Naive B cell (primary cell): ENCODE measurements at regions not wholly inside any gene's neighbourhood (a gene's known extent, or its start where the extent isn't known, plus 50 kb on each side); places are given as distances from the start of the nearest gene placed in this dataset.

Experiments
- ATAC-seq, 2 donors: fragments of 150-1000 bp; cut with Tn5 transposase; 2 replicates each; pipeline ENCODE4 v1.10.0; 2021; ENCODE audit warnings: low read depth in 2 of 2, mild to moderate bottlenecking in 2 of 2, moderate library complexity in 2 of 2
- DNase-seq: peaks from one replicate; pipeline ENCODE4 v3.0.0; 2022
- H3K27ac Mint-ChIP-seq, 6 donors: one replicate each; pipeline ENCODE4 v1.8.0; 2020 to 2022; ENCODE audit warnings: mild to moderate bottlenecking in 6 of 6, mixed read lengths in 6 of 6, moderate library complexity in 5 of 6, inconsistent platforms in 2 of 6
- H3K27me3 Mint-ChIP-seq, 3 donors: one replicate each; pipeline ENCODE4 v1.8.0; 2021 to 2022; ENCODE audit warnings: mixed read lengths in 3 of 3, mild to moderate bottlenecking in 1 of 3
- H3K36me3 Mint-ChIP-seq, 2 donors: one replicate each; pipeline ENCODE4 v1.8.0; 2020 to 2022; ENCODE audit warnings: mixed read lengths in 2 of 2, inconsistent platforms in 1 of 2, mild to moderate bottlenecking in 1 of 2
- H3K4me1 Mint-ChIP-seq, 3 donors: one replicate each; pipeline ENCODE4 v1.8.0; 2020 to 2022; ENCODE audit warnings: mixed read lengths in 3 of 3, inconsistent platforms in 1 of 3, mild to moderate bottlenecking in 1 of 3, moderate library complexity in 1 of 3
- H3K4me3 Mint-ChIP-seq, 8 donors: one replicate each; pipeline ENCODE4 v1.8.0; 2020 to 2022; ENCODE audit warnings: mild to moderate bottlenecking in 8 of 8, mixed read lengths in 8 of 8, moderate library complexity in 8 of 8, inconsistent platforms in 2 of 8
- H3K9me3 Mint-ChIP-seq, 7 donors: one replicate each; pipeline ENCODE4 v1.8.0; 2020 to 2022; ENCODE audit warnings: mixed read lengths in 7 of 7, mild to moderate bottlenecking in 5 of 7, inconsistent platforms in 2 of 7, moderate library complexity in 1 of 7

DNA sequence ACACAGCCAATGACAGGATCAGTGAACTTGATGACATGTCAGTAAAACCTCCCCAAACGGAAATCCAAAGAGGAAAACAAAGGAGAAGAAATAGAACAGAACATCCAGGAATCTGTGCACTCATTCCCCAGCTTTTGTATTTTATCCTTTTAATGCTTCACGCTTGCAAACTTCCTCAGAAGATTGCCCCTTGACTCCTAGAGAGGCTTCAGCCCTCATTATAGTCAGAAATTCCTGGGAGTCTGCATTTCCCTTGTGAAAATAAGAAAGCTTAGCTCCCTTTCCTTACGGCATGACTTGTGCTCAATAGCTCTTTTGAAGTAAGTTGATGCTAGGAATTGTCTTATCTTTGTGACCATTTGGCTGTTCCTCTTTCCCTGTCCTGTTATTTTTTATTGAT lies 313.6 kb upstream of the OPRM1 start:
- Mint-ChIP-seq H3K36me3 (no peaks in the 10 kb centered on the region), H3K4me1 (no peaks in the 10 kb centered on the region), H3K4me3 (no peak overlapping the region), H3K27ac (peak overlapping the region in 1 of 6 donors; percentile 4), H3K9me3 (peaks cover 0 to 3% (median 2%) of the 10 kb centered on the region in 7 donors), H3K27me3 (no peaks in the 10 kb centered on the region)
- no peak for ATAC-seq
- no peak for DNase-seq

GRCh38 chr6:153720732-153721131 lies 318.3 kb upstream of the OPRM1 start:
- no peaks in the 10 kb centered on the region for H3K36me3 Mint-ChIP-seq
- H3K4me1 Mint-ChIP-seq = no peaks in the 10 kb centered on the region
- H3K27me3 Mint-ChIP-seq = no peaks in the 10 kb centered on the region
- DNase-seq (no peak), ATAC-seq (no peak)
- no peak overlapping the region for H3K4me3 Mint-ChIP-seq
- no peak overlapping the region for H3K27ac Mint-ChIP-seq
- peaks cover 0 to 4% (median 2%) of the 10 kb centered on the region in 7 donors for H3K9me3 Mint-ChIP-seq

DNA sequence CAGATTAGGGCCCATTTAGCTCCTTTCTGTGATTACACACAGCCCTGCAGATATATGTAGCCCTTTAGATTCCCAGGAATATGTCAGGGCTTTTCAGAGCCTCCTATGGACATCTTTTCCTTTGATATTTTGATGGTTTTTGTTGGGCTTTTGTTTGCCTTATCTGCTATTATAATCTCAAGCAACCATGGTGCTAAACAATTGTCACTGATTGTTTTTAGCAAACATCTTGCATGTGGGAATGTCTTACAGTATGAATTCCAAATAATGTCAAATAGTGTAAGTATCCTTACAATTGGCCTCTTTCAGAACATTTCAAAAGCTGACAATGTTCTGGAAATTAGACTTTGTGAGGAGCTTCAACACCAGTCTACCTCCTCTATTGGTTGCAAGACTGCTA lies 333.6 kb upstream of the OPRM1 start:
- no peaks in the 10 kb centered on the region for H3K36me3 Mint-ChIP-seq
- peaks cover 3 to 22% (median 9%) of the 10 kb centered on the region in 7 donors for H3K9me3 Mint-ChIP-seq
- H3K4me1 Mint-ChIP-seq = no peaks in the 10 kb centered on the region
- H3K4me3 Mint-ChIP-seq = no peak overlapping the region
- no peak for DNase-seq
- ATAC-seq = no peak
- H3K27ac Mint-ChIP-seq = no peak overlapping the region
- H3K27me3 Mint-ChIP-seq = no peaks in the 10 kb centered on the region

- no peaks in the 10 kb centered on the region for H3K27me3 Mint-ChIP-seq
- no peaks in the 10 kb centered on the region for H3K36me3 Mint-ChIP-seq
- H3K4me3 Mint-ChIP-seq = no peak overlapping the region
- no peak overlapping the region for H3K27ac Mint-ChIP-seq
- peaks cover 0 to 22% (median 9%) of the 10 kb centered on the region in 7 donors for H3K9me3 Mint-ChIP-seq
- no peak for ATAC-seq
- no peak for DNase-seq
- no peaks in the 10 kb centered on the region for H3K4me1 Mint-ChIP-seq
These were observed 336.4 kb upstream of the OPRM1 start for GRCh38 chr6:153702671-153703070.

GRCh38 chr6:153698637-153699036 lies 340.4 kb upstream of the OPRM1 start:
- Mint-ChIP-seq H3K36me3 (no peaks in the 10 kb centered on the region), H3K4me3 (no peak overlapping the region), H3K27ac (no peak overlapping the region), H3K27me3 (no peaks in the 10 kb centered on the region), H3K4me1 (no peaks in the 10 kb centered on the region), H3K9me3 (peaks cover 0 to 4% (median 2%) of the 10 kb centered on the region in 7 donors)
- DNase-seq = no peak
- ATAC-seq = no peak

DNA sequence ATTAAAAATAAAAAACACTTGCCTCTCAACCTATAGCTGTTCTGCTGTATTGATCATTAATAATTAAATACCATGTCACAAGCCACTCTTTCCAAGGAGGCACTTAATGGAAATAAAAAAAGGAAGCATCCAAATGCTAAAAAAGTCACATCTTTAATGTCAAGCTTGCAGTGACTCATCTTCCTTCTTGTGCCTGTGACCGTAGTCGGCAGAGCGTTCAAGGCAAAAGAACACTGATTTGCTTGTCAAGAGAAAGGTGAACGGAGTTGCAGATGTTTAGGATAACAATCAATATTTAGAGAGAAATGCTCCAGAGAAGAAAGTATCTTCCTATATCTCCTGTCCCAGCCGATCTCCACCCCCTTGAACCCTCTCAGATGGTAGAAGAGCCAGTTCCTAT lies 341.0 kb upstream of the OPRM1 start:
- Mint-ChIP-seq H3K4me3 (no peak overlapping the region), H3K27ac (no peak overlapping the region), H3K36me3 (no peaks in the 10 kb centered on the region), H3K27me3 (no peaks in the 10 kb centered on the region), H3K9me3 (peaks cover 0 to 5% (median 2%) of the 10 kb centered on the region in 7 donors), H3K4me1 (no peaks in the 10 kb centered on the region)
- ATAC-seq (no peak), DNase-seq (no peak)

DNA sequence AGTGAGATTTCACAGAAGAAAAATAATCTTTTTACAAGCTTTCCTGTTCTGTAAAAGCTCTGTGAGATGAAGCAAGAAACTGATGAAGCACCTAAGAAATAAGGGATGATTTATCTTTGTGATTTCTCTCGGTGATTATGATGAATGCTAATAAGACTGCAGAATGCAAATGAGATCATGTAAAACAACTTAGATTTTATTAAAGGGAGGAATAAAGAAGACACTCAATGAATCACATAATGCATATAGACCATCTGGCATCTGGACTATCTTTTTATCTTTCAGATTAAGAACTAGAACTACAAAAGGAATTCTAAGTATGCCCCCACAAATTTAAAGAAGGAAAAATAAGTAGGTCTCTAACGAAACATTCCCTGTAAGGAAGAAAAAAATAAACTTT lies 361.5 kb upstream of the OPRM1 start:
- Mint-ChIP-seq H3K4me3 (no peak overlapping the region), H3K4me1 (no peaks in the 10 kb centered on the region), H3K36me3 (no peaks in the 10 kb centered on the region), H3K27me3 (no peaks in the 10 kb centered on the region), H3K9me3 (peaks cover 0 to 10% (median 2%) of the 10 kb centered on the region in 7 donors), H3K27ac (no peak overlapping the region)
- ATAC-seq = no peak
- DNase-seq = no peak

- no peak for ATAC-seq
- H3K4me3 Mint-ChIP-seq = no peak overlapping the region
- no peaks in the 10 kb centered on the region for H3K27me3 Mint-ChIP-seq
- peaks cover 0 to 4% (median 0%) of the 10 kb centered on the region in 7 donors for H3K9me3 Mint-ChIP-seq
- DNase-seq = no peak
- H3K27ac Mint-ChIP-seq = no peak overlapping the region
- no peaks in the 10 kb centered on the region for H3K36me3 Mint-ChIP-seq
- H3K4me1 Mint-ChIP-seq = no peaks in the 10 kb centered on the region
These were observed 365.3 kb upstream of the OPRM1 start for GRCh38 chr6:153673750-153674149.

- Mint-ChIP-seq H3K36me3 (no peaks in the 10 kb centered on the region), H3K27ac (no peak overlapping the region), H3K4me1 (no peaks in the 10 kb centered on the region), H3K9me3 (peaks cover 0 to 4% (median 0%) of the 10 kb centered on the region in 7 donors), H3K4me3 (no peak overlapping the region), H3K27me3 (no peaks in the 10 kb centered on the region)
- ATAC-seq = no peak
- no peak for DNase-seq
These were observed 365.8 kb upstream of the OPRM1 start for GRCh38 chr6:153673225-153673624.

GRCh38 chr6:153670403-153671026 lies 368.5 kb upstream of the OPRM1 start:
- Mint-ChIP-seq H3K9me3 (peaks cover 0 to 4% (median 0%) of the 10 kb centered on the region in 7 donors), H3K27ac (no peak overlapping the region), H3K4me3 (no peak overlapping the region), H3K27me3 (no peaks in the 10 kb centered on the region), H3K36me3 (no peaks in the 10 kb centered on the region), H3K4me1 (no peaks in the 10 kb centered on the region)
- ATAC-seq = no peak
- DNase-seq = no peak

- H3K27me3 Mint-ChIP-seq = no peaks in the 10 kb centered on the region
- H3K27ac Mint-ChIP-seq = no peak overlapping the region
- H3K9me3 Mint-ChIP-seq = peaks cover 0 to 6% (median 0%) of the 10 kb centered on the region in 7 donors
- H3K4me3 Mint-ChIP-seq = no peak overlapping the region
- DNase-seq (no peak), ATAC-seq (no peak)
- no peaks in the 10 kb centered on the region for H3K36me3 Mint-ChIP-seq
- H3K4me1 Mint-ChIP-seq = no peaks in the 10 kb centered on the region
These were observed 370.3 kb upstream of the OPRM1 start for GRCh38 chr6:153668758-153669157.

DNA sequence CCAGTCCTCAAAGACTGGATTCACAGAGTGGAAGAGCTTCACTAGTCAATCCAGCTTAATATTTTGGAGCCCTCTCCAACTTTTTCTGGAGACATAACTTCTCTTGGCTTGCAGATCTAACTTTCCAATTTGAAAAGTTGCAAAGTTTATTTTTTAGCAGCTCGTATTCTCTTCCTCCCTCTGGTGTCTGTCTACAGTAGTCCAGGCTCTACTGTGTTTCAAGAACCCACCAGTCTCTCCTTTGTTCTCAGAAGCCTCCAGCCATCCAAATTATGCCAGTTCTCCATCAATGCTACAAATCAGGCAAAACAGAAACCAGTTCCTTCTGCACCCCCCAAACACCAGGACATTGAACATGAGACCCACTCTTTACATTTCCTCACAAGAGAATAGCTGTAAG lies 376.1 kb upstream of the OPRM1 start:
- no peak overlapping the region for H3K4me3 Mint-ChIP-seq
- no peaks in the 10 kb centered on the region for H3K36me3 Mint-ChIP-seq
- H3K9me3 Mint-ChIP-seq = peaks cover 0 to 12% (median 5%) of the 10 kb centered on the region in 7 donors
- no peak overlapping the region for H3K27ac Mint-ChIP-seq
- H3K4me1 Mint-ChIP-seq = no peaks in the 10 kb centered on the region
- no peak for DNase-seq
- H3K27me3 Mint-ChIP-seq = no peaks in the 10 kb centered on the region
- ATAC-seq = no peak

- no peak for ATAC-seq
- no peak overlapping the region for H3K27ac Mint-ChIP-seq
These were observed 393.7 kb upstream of the OPRM1 start for GRCh38 chr6:153645326-153645725.

DNA sequence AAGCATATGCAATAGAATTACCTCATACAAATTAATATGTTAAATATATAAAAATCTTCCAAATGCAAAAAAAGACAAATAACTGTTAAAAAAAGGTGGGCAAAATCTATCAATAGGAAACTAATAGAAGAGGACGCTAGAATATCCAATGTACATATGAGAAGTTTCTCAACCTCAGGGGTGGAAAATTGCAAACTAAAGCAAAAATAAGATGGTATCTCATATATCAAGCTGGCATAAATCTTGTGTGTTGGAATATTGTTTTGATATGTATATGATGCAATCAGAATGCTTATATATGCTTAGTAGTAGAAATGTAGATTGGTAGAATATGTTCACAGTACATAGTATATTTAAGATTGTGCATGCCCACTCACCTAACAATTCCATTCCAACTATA lies 395.0 kb upstream of the OPRM1 start:
- H3K36me3 Mint-ChIP-seq = no peaks in the 10 kb centered on the region
- no peak for DNase-seq
- no peak overlapping the region for H3K4me3 Mint-ChIP-seq
- H3K27ac Mint-ChIP-seq = no peak overlapping the region
- H3K4me1 Mint-ChIP-seq = no peaks in the 10 kb centered on the region
- ATAC-seq = no peak
- H3K9me3 Mint-ChIP-seq = peaks cover 0 to 3% (median 0%) of the 10 kb centered on the region in 7 donors
- no peaks in the 10 kb centered on the region for H3K27me3 Mint-ChIP-seq

More at GRCh38 chr6:153645326-153645725, 393.7 kb upstream of the OPRM1 start:
- H3K27me3 Mint-ChIP-seq = no peaks in the 10 kb centered on the region
- no peak overlapping the region for H3K4me3 Mint-ChIP-seq
- H3K36me3 Mint-ChIP-seq = no peaks in the 10 kb centered on the region
- no peaks in the 10 kb centered on the region for H3K4me1 Mint-ChIP-seq
- no peak for DNase-seq
- H3K9me3 Mint-ChIP-seq = peaks cover 0 to 3% (median 0%) of the 10 kb centered on the region in 7 donors

GRCh38 chr6:153634416-153634815 lies 404.6 kb upstream of the OPRM1 start:
- no peaks in the 10 kb centered on the region for H3K27me3 Mint-ChIP-seq
- DNase-seq (no peak), ATAC-seq (no peak)
- no peaks in the 10 kb centered on the region for H3K36me3 Mint-ChIP-seq
- no peaks in the 10 kb centered on the region for H3K4me1 Mint-ChIP-seq
- H3K27ac Mint-ChIP-seq = no peak overlapping the region
- peaks cover 0 to 12% (median 4%) of the 10 kb centered on the region in 7 donors for H3K9me3 Mint-ChIP-seq
- no peak overlapping the region for H3K4me3 Mint-ChIP-seq
